Adrenal gland (tissue), 5 donors: ENCODE measurements at regions not wholly inside any gene's neighbourhood (a gene's known extent, or its start where the extent isn't known, plus 50 kb on each side); places are given as distances from the start of the nearest gene placed in this dataset.
"Not testable (repeated sequence)": the region's sequence is repeated elsewhere in the genome, so short reads cannot be mapped to it uniquely, and the experiment has no call there.

Experiments used
- POLR2A ChIP-seq, 2 donors: fragments of 450-650 bp; IDR thresholded peaks; one replicate each; pipeline ENCODE4 v1.6.1; 2017; ENCODE audit warnings: antibody characterized with exemption in 2 of 2, mild to moderate bottlenecking in 2 of 2, moderate library complexity in 1 of 2
- TF ChIP-seq, protein P1 (sequence below), 6 experiments: fragments of 450-650 bp in 4 of 6; fragments of 200-600 bp in 2 of 6; sonication (generic) in 1 of 6; IDR thresholded peaks; 1 replicate in 5 of 6; 2 replicates in 1 of 6; pipeline versions ENCODE4 v1.5.1 to v1.8.0; 2016 to 2021; ENCODE audit warnings: antibody characterized with exemption in 6 of 6, mild to moderate bottlenecking in 2 of 6, moderate library complexity in 1 of 6
- donor health status: DM: no; HTN: no; CAD: no.

DNA sequence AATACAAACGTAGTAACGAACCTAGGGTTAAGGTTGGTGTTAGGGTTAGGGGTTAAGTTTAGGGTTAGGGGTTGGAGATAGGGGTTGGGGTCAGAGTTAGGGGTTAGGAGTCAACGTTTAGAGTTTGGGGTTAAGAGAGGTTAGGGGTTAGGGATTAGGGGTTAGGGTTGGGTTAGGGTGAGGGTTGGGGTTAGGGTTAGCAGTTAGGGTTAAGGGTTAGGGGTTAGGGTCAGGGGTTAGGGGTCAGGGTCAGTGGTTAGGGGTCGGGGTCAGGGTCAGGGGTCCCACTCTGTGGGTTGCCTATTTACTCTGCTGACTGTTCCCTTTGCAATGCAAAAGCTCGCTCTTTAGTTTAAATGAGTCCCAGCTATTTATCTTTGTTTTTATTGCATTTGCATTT lies 275.5 kb downstream of the CCDC74A start:
- TF ChIP-seq, protein P1, sequence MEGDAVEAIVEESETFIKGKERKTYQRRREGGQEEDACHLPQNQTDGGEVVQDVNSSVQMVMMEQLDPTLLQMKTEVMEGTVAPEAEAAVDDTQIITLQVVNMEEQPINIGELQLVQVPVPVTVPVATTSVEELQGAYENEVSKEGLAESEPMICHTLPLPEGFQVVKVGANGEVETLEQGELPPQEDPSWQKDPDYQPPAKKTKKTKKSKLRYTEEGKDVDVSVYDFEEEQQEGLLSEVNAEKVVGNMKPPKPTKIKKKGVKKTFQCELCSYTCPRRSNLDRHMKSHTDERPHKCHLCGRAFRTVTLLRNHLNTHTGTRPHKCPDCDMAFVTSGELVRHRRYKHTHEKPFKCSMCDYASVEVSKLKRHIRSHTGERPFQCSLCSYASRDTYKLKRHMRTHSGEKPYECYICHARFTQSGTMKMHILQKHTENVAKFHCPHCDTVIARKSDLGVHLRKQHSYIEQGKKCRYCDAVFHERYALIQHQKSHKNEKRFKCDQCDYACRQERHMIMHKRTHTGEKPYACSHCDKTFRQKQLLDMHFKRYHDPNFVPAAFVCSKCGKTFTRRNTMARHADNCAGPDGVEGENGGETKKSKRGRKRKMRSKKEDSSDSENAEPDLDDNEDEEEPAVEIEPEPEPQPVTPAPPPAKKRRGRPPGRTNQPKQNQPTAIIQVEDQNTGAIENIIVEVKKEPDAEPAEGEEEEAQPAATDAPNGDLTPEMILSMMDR (IDR thresholded peaks at IDR 0.05) = not testable (repeated sequence)
- not testable (repeated sequence) for TF ChIP-seq POLR2A (IDR thresholded peaks at IDR 0.05)
